SK-N-MC (cell line): ENCODE measurements at regions not wholly inside any gene's neighbourhood (a gene's known extent, or its start where the extent isn't known, plus 50 kb on each side); places are given as distances from the start of the nearest gene placed in this dataset.

Experiments
- EZH2 ChIP-seq: fragments of 200-600 bp; sonication (generic); IDR thresholded peaks from one replicate; pipeline ENCODE4 v1.6.1; 2017; ENCODE audit warnings: antibody characterized with exemption
- FOXP2 ChIP-seq: optimal IDR thresholded peaks from 2 replicates; pipeline ENCODE3; 2011; ENCODE audit warnings: mild to moderate bottlenecking, moderate library complexity; ENCODE audit not compliant: insufficient read depth; ENCODE audit errors: extremely low read length, control extremely low read depth
- POLR2AphosphoS5 ChIP-seq: IDR thresholded peaks from 2 replicates; pipeline ENCODE4 v1.6.1; 2012; ENCODE audit warnings: mild to moderate bottlenecking, low read depth, low read length, borderline replicate concordance

DNA sequence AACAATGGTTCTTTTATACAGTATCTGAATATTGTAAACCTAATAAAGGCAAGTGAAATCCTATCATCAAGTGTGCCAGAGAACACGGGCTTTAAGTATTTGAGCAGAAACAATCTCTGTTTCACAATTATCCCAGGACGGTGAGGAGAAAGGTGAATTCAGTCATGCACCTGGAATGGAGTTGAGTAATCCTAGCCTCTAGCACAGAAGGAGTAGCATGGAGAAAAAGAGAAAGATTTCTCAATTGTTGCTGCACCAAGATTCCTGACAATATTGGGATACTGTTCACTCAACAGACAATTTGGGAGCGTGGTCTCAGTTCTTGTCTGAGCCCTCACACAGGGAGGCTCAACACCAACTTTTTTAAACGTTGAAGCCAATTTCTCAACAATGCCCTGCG is 510.6 kb downstream of the SOX11 start:
- TF ChIP-seq EZH2 (no peak), POLR2AphosphoS5 (no peak), FOXP2 (no peak)
